Cardiac fibroblast (primary cell): ENCODE measurements at regions not wholly inside any gene's neighbourhood (a gene's known extent, or its start where the extent isn't known, plus 50 kb on each side); places are given as distances from the start of the nearest gene placed in this dataset.
"Not testable (repeated sequence)": the region's sequence is repeated elsewhere in the genome, so short reads cannot be mapped to it uniquely, and the experiment has no call there.

Source experiments
- DNase-seq, 2 donors: peaks; one replicate each; pipeline versions ENCODE4 v3.0.0 to v3.0.0-alpha.2; 2010; ENCODE audit warnings: low read depth in 2 of 2
- H3K4me3 ChIP-seq, 2 donors: replicated peaks in 1 of 2; 1 replicate in 1 of 2; 2 replicates in 1 of 2; pipeline ENCODE4 v1.5.1; 2011; ENCODE audit warnings: low read depth in 2 of 2, low read length in 2 of 2, mild to moderate bottlenecking in 2 of 2, moderate library complexity in 1 of 2
- CTCF ChIP-seq: IDR thresholded peaks from one replicate; pipeline ENCODE4 v1.5.1; 2011; ENCODE audit warnings: low read depth, mild to moderate bottlenecking, low read length, inconsistent platforms

- no peak for DNase-seq
- TF ChIP-seq CTCF: no peak
- no peak overlapping the region for H3K4me3 ChIP-seq
These were observed 966.8 kb upstream of the CITED2 start for GRCh38 chr6:140341272-140341671.

- no peak for TF ChIP-seq CTCF
- DNase-seq: no peak
- H3K4me3 ChIP-seq: no peak overlapping the region
These were observed 966.3 kb upstream of the CITED2 start for GRCh38 chr6:140340795-140341194.

DNA sequence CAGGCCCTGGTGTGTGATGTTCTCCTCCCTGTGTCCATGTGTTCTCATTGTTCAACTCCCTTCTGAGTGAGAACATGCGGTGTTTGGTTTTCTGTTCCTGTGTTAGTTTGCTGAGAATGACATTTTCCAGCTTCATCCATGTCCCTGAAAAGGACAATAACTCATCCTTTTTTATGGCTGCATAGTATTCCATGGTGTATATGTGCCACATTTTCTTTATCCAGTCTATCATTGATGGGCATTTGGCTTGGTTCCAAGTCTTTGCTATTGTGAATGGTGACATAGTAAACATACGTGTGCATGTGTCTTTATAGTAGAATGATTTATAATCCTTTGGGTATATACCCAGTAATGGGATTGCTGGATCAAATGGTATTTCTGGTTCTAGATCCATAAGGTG, 964.6 kb upstream of the CITED2 start:
- DNase-seq, H3K4me3 ChIP-seq: not testable (repeated sequence)

DNA sequence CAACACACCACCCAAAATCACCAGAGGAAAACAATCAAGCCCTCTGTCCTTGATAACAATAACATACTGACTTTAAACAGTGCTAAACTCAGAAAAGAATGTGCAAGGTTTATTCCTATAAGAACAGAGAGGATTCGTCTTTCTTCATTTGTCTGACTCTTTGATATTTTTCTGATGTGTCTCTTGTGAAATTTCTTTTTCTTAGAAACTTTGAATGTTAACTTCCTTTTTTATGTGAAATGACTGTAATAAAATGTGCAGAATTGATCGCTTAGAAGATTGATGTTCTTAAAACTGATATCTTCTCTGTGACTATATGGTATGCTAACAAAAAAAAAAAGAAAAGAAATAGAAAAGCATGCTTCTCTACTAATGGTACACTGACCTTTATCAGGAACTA, 947.4 kb upstream of the CITED2 start:
- TF ChIP-seq CTCF: no peak
- no peak overlapping the region for H3K4me3 ChIP-seq
- no peak for DNase-seq

DNA sequence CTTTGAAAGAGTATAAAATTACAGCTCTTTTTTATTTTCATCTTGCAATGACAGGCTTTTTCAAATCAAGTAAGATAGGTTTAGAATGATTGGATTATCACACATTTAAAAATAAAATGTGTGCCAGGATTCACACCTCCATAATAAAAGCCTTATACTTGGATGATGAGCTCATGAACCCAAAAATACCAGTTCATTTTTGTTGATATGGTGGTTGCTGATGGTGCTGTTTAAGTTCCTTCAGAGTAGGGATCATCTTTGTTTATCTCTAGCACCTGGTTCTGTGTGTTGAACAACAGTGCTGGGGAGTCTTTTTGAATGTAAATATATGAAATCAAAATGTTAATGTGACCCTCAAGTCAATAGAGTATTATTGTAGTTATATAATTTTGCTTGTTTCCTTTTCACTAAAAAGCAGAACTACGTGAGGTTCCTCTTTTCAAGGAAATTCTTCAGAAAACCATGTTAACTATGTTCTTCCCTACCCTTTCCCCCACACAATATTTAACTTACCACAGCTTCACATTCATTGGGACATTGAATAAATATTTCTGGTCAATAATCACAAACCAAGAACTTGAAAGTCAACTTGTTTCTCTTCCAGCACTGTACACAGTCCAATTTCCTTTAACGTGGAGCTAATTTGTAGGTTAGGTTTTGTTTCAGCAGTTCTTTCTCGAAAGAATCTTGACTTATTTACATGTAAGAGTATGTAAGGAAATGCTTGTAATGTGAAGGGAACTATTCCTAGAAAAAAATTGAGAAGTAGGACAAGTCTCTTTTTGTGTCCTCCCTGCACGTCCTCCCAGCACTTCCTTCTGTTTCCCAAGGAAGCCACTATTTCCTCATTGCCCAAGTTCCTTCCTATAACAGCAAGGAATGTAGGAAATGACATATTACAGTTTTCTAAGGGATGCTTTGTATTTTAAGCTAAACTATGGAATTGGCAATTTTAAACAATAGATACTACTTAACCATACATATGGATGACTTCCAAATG, 945.9 kb upstream of the CITED2 start:
- DNase-seq: no peak
- H3K4me3 ChIP-seq: no peak overlapping the region
- TF ChIP-seq CTCF: no peak

GRCh38 chr6:140319209-140319608, 944.8 kb upstream of the CITED2 start:
- peak; percentile 58 to 64 for DNase-seq
- no peak for TF ChIP-seq CTCF
- peak overlapping the region in 1 of 2 donors; percentile 2 for H3K4me3 ChIP-seq

GRCh38 chr6:140318408-140318807, 944.0 kb upstream of the CITED2 start:
- no peak for DNase-seq
- TF ChIP-seq CTCF: no peak
- no peak overlapping the region for H3K4me3 ChIP-seq
